Erythroblast (primary cell): ENCODE measurements at regions not wholly inside any gene's neighbourhood (a gene's known extent, or its start where the extent isn't known, plus 50 kb on each side); places are given as distances from the start of the nearest gene placed in this dataset.

Experiments
- GATA1 ChIP-seq: IDR thresholded peaks from 2 replicates; pipeline ENCODE4 v1.6.1; 2011; ENCODE audit warnings: low read depth, mild to moderate bottlenecking, control low read depth, low read length, moderate library complexity
- POLR2A ChIP-seq: IDR thresholded peaks from 2 replicates; pipeline ENCODE4 v1.6.1; 2011; ENCODE audit warnings: mild to moderate bottlenecking, low read length

- TF ChIP-seq POLR2A (no peak), GATA1 (no peak)
These were observed 58.9 kb downstream of the ID4 start for GRCh38 chr6:19895866-19896692.
